Posterior cingulate gyrus (tissue), 11 donors: ENCODE measurements at regions not wholly inside any gene's neighbourhood (a gene's known extent, or its start where the extent isn't known, plus 50 kb on each side); places are given as distances from the start of the nearest gene placed in this dataset.

Source experiments
- DNase-seq, 10 donors: peaks; one replicate each; pipeline versions ENCODE4 v3.0.0 to v3.0.0-alpha.2; 2020 to 2021; ENCODE audit warnings: mixed read lengths in 3 of 10
- intact Hi-C: fragments of 100-400 bp; cut with DNase I; formaldehyde crosslinking; loops from one replicate; pipeline ENCODE4 v1.15.1; 2023

DNA sequence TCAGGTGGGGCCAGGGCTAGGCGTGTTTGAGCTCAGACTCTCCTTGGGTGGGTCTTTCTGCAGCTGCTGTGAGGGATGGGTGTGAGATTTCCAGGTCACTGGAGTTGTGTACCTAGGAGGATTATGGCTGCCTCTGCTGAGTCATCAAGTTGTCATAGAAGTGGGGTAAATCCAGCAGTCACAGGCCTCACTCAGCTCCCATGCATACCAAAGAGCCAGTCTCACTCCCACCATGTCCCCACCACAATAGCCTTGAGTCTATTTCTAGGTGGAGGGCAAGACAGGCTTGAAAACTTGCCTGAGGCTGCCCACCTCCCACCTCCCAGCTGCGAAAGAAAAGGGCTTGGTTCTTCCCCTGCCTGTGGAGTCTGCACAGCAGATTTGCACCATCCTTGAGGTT, 194.0 kb upstream of the PCDH17 start:
- no peak for DNase-seq
- intact Hi-C loops, result no loop called here

DNA sequence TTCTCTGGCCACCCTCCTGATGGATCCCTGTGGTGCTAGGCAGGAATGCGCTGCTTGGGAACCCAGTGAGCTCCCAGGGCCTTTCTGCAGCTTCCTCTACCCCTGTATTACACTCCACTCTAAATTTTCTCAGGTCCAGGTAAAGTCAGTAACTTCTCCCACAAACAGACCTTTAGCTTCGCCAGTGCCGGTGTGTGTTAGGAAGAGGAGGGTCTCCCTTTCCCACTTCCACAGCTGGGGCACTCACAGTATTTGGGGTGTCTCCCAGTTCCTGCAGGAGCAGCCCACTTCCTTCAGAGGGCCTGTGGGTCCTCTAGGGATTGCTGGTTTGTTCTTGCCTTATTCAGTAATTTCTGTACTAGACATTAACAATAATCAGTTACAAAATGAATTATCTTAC, 193.5 kb upstream of the PCDH17 start:
- DNase-seq, result no peak
- intact Hi-C loops, result no loop called here

GRCh38 chr13:57443494-57443893, 188.1 kb upstream of the PCDH17 start:
- no peak for DNase-seq
- intact Hi-C loops, result no loop called here

DNA sequence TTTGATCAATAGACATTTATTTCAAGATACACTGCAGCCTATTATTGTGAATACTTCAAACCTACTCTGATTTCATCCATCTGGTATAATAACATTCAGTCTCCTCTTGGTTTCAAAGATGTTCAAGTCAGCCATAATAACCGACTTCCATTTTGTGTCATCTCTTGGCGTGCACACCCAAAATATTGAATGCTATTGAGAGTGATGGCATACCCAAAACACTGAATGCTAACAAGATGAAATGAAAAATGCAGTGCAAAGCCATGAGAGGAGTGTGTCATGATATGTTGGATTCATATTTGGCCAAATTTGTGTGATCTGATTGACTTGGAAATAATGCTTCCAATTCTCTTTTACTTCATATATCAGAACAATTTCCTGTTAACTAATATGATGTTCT, 181.2 kb upstream of the PCDH17 start:
- intact Hi-C loops, result no loop called here
- DNase-seq, result no peak

DNA sequence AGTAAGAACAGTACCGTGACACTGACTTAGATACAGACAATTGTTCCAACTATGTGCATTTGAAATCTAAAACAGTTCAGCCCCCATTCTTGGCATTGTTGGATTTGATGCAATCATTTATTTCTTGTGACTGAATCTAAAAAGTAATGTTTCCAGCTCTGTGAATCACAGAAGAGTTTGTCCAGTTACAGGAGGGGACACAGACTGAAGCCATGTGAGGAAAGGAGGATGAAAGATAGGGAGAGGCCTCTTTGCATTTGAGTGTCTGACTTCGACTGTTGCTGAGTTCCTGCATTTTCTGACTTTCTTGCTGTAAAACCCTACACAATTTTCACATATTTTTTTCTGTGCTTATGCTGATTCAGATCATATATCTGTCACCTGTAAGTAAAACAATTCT, 179.3 kb upstream of the PCDH17 start:
- intact Hi-C loops, result no loop called here

GRCh38 chr13:57470491-57470890, 161.1 kb upstream of the PCDH17 start:
- no peak for DNase-seq
- intact Hi-C loops, result no loop called here

More for the DNA sequence above, 179.3 kb upstream of the PCDH17 start:
- no peak for DNase-seq

- intact Hi-C loops, result no loop called here
- no peak for DNase-seq
Observed at GRCh38 chr13:57491318-57491717, 140.2 kb upstream of the PCDH17 start.

- intact Hi-C loops, result no loop called here
- DNase-seq, result no peak
Observed at GRCh38 chr13:57507752-57508463, 123.6 kb upstream of the PCDH17 start.

DNA sequence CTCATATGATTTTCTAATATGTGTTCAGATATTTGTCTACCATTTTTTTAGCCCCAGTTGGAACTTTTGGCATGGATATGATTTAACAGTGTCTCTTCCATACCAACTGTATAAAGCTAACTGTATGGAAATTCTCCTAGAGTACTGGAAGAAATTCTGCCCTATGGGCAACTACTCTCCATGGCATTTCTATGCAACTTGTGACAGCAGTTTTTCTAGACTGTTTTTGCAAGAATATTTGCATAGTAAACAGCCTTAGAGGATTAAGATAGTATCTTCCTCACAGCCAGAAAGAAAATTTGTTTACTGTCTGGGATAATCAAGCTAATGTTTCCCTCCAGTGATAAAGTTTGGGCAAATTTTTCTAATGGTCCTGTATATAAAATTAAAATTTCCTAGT, 119.9 kb upstream of the PCDH17 start:
- no peak for DNase-seq
- intact Hi-C loops, result no loop called here

- DNase-seq, result no peak
- intact Hi-C loops, result no loop called here
Observed at GRCh38 chr13:57527114-57527735, 104.3 kb upstream of the PCDH17 start.

DNA sequence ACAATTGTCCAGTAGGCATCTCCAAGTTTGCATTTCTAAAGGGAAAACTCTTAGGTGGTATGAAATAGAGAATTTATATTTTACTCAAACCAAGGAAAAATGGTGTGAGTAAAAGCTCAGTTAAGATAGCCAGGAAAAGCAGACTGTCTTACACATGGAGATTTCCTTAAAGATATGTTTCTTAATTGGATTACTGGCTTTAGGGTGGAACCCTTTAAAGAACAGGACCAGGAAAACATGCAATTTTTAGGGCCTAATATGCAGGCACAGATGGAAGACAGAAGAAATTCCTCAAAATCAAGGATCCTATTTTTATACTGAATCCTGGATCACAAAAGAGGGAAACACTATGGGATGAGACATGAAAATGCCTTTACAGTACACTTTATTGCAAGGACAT, 100.3 kb upstream of the PCDH17 start:
- DNase-seq, result no peak
- intact Hi-C loops, result no loop called here

DNA sequence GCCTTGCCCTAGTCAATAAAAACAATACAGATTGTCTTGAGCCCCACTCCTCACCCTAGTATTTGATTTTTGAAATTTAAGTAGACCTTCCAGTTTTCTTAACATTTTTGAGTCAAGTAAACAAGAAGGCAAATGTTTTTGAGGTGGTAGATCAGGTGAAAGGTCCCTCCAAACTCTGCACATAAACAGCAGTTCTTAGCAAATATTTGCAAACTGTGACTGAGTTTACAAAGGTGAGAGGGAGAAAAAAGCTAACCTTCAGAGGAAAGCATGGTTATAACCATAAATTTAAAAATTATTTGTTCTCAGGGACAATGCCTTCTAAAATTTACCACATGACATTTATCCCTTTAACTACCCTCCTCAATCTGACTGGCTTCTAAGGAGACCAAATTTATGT, 84.6 kb upstream of the PCDH17 start:
- no peak for DNase-seq
- intact Hi-C loops, result no loop called here

GRCh38 chr13:57552437-57552836, 79.1 kb upstream of the PCDH17 start:
- intact Hi-C loops, result no loop called here
- DNase-seq, result no peak

- intact Hi-C loops, result no loop called here
- DNase-seq, result no peak
Observed at GRCh38 chr13:57553932-57554331, 77.6 kb upstream of the PCDH17 start.

GRCh38 chr13:57558051-57558467, 73.5 kb upstream of the PCDH17 start:
- intact Hi-C loops, result no loop called here
- no peak for DNase-seq

GRCh38 chr13:57568865-57569264, 62.7 kb upstream of the PCDH17 start:
- no peak for DNase-seq
- intact Hi-C loops, result no loop called here

DNA sequence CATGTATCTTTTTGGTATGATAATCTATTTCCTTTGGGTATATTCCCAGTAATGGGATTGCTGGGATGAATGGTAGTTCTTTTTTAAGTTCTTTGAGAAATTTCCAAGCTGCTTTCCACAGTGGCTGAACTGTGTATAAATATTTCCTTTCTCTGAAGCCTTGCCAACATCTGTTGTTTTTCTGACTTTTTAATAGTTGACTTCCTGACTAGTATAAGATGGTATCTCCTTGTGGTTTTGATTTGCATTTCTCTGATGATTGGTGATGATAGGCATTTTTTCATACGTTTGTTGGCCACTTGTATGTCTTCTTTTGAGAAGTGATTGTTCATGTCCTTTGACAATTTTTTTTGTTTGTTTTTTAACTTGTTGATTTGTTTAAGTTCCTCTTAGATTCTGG, 61.6 kb upstream of the PCDH17 start:
- intact Hi-C loops, result no loop called here
- DNase-seq, result no peak
